HepG2 (cell line): ENCODE measurements at regions not wholly inside any gene's neighbourhood (a gene's known extent, or its start where the extent isn't known, plus 50 kb on each side); places are given as distances from the start of the nearest gene placed in this dataset.

ENCODE experiments used
- GATA4 ChIP-seq: sonication (generic); IDR thresholded peaks from 2 replicates; pipeline ENCODE4 v1.6.1; 2016; ENCODE audit warnings: antibody characterized with exemption, low read depth, borderline replicate concordance
- HNF4A ChIP-seq: sonication (generic); formaldehyde crosslinking; IDR thresholded peaks from 2 replicates; pipeline ENCODE4 v1.4.0; 2020; ENCODE audit warnings: missing genetic modification reagents
- SMAD1 ChIP-seq: sonication (generic); formaldehyde crosslinking; IDR thresholded peaks from 2 replicates; pipeline ENCODE4 v1.4.0; 2020; ENCODE audit warnings: missing genetic modification reagents, low read depth, mild to moderate bottlenecking, borderline replicate concordance
- ZNF737 ChIP-seq: sonication (generic); formaldehyde crosslinking; IDR thresholded peaks from 2 replicates; pipeline ENCODE4 v1.5.0; 2020; ENCODE audit warnings: missing genetic modification reagents, mild to moderate bottlenecking, borderline replicate concordance
- TF ChIP-seq, protein P1 (sequence below): IDR thresholded peaks from 2 replicates; pipeline ENCODE4 v1.6.1; 2016; ENCODE audit warnings: mild to moderate bottlenecking
- TF ChIP-seq, protein P2 (sequence below): sonication (generic); formaldehyde crosslinking; IDR thresholded peaks from 2 replicates; pipeline ENCODE4 v1.8.0; 2022; ENCODE audit warnings: missing genetic modification reagents, mild to moderate bottlenecking, borderline replicate concordance
- TF ChIP-seq, protein P3 (sequence below): sonication (generic); formaldehyde crosslinking; IDR thresholded peaks from 2 replicates; pipeline ENCODE4 v1.4.0; 2020; ENCODE audit warnings: missing genetic modification reagents
- TF ChIP-seq, protein P4 (sequence below): sonication (generic); formaldehyde crosslinking; IDR thresholded peaks from 2 replicates; pipeline ENCODE4 v1.8.0; 2022; ENCODE audit warnings: mild to moderate bottlenecking, missing genetic modification reagents
- TF ChIP-seq, protein P5 (sequence below): sonication (generic); formaldehyde crosslinking; IDR thresholded peaks from 2 replicates; pipeline ENCODE4 v1.4.0; 2020; ENCODE audit warnings: missing genetic modification reagents, mild to moderate bottlenecking, borderline replicate concordance

DNA sequence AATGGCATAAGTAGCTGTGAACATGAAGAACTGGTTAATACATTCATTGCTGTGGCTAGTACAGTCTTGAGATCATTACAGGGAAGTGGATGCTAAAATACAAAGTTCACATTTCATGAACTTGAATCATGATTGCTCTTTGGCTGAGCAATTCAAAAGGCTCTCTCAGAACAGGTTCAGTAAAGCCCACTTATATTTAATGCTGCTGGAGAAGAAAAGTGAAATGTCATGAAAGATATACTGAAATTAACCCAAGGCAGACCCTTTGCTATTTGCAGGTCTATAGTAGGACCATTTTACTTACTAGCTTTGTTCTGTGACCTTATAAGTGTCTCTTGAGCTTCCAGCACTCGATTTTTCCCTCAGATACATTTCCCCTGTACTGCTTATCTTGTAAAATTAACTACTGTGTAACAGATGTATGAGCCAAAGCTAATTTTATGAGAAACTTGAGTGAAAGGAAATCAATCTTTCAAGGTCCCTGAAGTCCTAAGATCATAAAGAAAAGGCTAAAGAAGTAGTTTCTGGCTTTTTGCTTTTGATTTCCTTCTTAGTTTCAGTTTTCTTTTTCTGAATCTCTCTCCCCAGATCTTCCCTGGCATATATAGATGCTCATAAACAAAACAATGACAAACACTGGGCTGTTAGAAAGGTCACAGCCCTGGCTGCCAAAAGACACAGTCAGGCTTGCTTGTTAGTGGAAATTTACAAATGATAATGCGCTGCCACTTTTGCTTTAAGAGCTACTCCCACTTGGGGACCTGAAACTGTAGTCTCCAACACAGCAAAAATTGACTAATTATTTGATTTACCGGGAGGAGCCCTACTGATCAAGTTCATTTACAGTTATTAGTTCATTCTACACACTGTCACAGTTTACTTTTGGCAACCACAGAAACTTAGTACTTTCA lies 132.7 kb upstream of the XPO1 start (continued):
- TF ChIP-seq, protein P1, sequence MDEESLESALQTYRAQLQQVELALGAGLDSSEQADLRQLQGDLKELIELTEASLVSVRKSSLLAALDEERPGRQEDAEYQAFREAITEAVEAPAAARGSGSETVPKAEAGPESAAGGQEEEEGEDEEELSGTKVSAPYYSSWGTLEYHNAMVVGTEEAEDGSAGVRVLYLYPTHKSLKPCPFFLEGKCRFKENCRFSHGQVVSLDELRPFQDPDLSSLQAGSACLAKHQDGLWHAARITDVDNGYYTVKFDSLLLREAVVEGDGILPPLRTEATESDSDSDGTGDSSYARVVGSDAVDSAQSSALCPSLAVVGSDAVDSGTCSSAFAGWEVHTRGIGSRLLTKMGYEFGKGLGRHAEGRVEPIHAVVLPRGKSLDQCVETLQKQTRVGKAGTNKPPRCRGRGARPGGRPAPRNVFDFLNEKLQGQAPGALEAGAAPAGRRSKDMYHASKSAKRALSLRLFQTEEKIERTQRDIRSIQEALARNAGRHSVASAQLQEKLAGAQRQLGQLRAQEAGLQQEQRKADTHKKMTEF (CRISPR knock-in tag), result 0 out of 2 replicates have a peak, but pooled peaks have one; percentile 4
- TF ChIP-seq ZNF737 (no peak), SMAD1 (no peak), GATA4 (no peak), HNF4A (CRISPR knock-in tag) (0 out of 2 replicates have a peak, but pooled peaks have one; percentile 26)
- TF ChIP-seq, protein P2, sequence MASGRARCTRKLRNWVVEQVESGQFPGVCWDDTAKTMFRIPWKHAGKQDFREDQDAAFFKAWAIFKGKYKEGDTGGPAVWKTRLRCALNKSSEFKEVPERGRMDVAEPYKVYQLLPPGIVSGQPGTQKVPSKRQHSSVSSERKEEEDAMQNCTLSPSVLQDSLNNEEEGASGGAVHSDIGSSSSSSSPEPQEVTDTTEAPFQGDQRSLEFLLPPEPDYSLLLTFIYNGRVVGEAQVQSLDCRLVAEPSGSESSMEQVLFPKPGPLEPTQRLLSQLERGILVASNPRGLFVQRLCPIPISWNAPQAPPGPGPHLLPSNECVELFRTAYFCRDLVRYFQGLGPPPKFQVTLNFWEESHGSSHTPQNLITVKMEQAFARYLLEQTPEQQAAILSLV (CRISPR knock-in tag), result no peak
- TF ChIP-seq, protein P3, sequence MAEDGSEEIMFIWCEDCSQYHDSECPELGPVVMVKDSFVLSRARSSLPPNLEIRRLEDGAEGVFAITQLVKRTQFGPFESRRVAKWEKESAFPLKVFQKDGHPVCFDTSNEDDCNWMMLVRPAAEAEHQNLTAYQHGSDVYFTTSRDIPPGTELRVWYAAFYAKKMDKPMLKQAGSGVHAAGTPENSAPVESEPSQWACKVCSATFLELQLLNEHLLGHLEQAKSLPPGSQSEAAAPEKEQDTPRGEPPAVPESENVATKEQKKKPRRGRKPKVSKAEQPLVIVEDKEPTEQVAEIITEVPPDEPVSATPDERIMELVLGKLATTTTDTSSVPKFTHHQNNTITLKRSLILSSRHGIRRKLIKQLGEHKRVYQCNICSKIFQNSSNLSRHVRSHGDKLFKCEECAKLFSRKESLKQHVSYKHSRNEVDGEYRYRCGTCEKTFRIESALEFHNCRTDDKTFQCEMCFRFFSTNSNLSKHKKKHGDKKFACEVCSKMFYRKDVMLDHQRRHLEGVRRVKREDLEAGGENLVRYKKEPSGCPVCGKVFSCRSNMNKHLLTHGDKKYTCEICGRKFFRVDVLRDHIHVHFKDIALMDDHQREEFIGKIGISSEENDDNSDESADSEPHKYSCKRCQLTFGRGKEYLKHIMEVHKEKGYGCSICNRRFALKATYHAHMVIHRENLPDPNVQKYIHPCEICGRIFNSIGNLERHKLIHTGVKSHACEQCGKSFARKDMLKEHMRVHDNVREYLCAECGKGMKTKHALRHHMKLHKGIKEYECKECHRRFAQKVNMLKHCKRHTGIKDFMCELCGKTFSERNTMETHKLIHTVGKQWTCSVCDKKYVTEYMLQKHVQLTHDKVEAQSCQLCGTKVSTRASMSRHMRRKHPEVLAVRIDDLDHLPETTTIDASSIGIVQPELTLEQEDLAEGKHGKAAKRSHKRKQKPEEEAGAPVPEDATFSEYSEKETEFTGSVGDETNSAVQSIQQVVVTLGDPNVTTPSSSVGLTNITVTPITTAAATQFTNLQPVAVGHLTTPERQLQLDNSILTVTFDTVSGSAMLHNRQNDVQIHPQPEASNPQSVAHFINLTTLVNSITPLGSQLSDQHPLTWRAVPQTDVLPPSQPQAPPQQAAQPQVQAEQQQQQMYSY, result no peak
- TF ChIP-seq, protein P4, sequence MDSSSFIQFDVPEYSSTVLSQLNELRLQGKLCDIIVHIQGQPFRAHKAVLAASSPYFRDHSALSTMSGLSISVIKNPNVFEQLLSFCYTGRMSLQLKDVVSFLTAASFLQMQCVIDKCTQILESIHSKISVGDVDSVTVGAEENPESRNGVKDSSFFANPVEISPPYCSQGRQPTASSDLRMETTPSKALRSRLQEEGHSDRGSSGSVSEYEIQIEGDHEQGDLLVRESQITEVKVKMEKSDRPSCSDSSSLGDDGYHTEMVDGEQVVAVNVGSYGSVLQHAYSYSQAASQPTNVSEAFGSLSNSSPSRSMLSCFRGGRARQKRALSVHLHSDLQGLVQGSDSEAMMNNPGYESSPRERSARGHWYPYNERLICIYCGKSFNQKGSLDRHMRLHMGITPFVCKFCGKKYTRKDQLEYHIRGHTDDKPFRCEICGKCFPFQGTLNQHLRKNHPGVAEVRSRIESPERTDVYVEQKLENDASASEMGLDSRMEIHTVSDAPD (CRISPR knock-in tag), result 0 out of 2 replicates have a peak, but pooled peaks have one; percentile 13
- TF ChIP-seq, protein P5, sequence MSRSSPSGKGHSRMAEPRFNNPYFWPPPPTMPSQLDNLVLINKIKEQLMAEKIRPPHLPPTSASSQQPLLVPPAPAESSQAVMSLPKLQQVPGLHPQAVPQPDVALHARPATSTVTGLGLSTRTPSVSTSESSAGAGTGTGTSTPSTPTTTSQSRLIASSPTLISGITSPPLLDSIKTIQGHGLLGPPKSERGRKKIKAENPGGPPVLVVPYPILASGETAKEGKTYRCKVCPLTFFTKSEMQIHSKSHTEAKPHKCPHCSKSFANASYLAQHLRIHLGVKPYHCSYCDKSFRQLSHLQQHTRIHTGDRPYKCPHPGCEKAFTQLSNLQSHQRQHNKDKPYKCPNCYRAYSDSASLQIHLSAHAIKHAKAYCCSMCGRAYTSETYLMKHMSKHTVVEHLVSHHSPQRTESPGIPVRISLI, result no peak
